GM12878 (cell line): ENCODE measurements at regions not wholly inside any gene's neighbourhood (a gene's known extent, or its start where the extent isn't known, plus 50 kb on each side); places are given as distances from the start of the nearest gene placed in this dataset.

Experiments used
- CUX1 ChIP-seq: IDR thresholded peaks from 2 replicates; pipeline ENCODE4 v1.6.1; 2012; ENCODE audit warnings: improper control_type of control experiment, low read depth, low read length; ENCODE audit not compliant: insufficient replicate concordance
- E2F4 ChIP-seq: IDR thresholded peaks from 2 replicates; pipeline ENCODE4 v1.6.1; 2012; ENCODE audit warnings: low read depth, low read length, improper control_type of control experiment
- EZH2 ChIP-seq: IDR thresholded peaks from 2 replicates; pipeline ENCODE4 v1.6.1; 2012; ENCODE audit warnings: low read depth, mild to moderate bottlenecking, control low read depth, inconsistent platforms, low read length, borderline replicate concordance; ENCODE audit not compliant: control insufficient read depth
- HDGF ChIP-seq: fragments of 450-650 bp; IDR thresholded peaks from 2 replicates; pipeline ENCODE4 v1.6.1; 2016; ENCODE audit warnings: antibody characterized with exemption
- HSF1 ChIP-seq: fragments of 150-350 bp; IDR thresholded peaks from 2 replicates; pipeline ENCODE4 v1.6.1; 2014; ENCODE audit warnings: mild to moderate bottlenecking, low read depth, low read length
- SREBF1 ChIP-seq: IDR thresholded peaks from 2 replicates; pipeline ENCODE4 v1.6.1; 2012; ENCODE audit warnings: mild to moderate bottlenecking, low read length
- ZZZ3 ChIP-seq: IDR thresholded peaks from 2 replicates; pipeline ENCODE4 v1.6.1; 2011; ENCODE audit warnings: low read depth; ENCODE audit not compliant: control insufficient read depth, insufficient read length

- TF ChIP-seq ZZZ3: no peak
- TF ChIP-seq CUX1: no peak
- no peak for TF ChIP-seq E2F4
- TF ChIP-seq HSF1: no peak
- no peak for TF ChIP-seq EZH2
- no peak for TF ChIP-seq HDGF
- TF ChIP-seq SREBF1: no peak
- TF ChIP-seq, all 136 proteins: peak for 0
These were observed 359.1 kb downstream of the SAMD5 start (continued) for GRCh38 chr6:147867433-147868226.
